HL-60 (cell line): ENCODE measurements at regions not wholly inside any gene's neighbourhood (a gene's known extent, or its start where the extent isn't known, plus 50 kb on each side); places are given as distances from the start of the nearest gene placed in this dataset.

Source experiments
- DNase-seq, 2 experiments: peaks; one replicate each; pipeline ENCODE4 v3.0.0-alpha.2; 2010 to 2020; ENCODE audit warnings: low read depth in 1 of 2, low spot score in 1 of 2
- H3K27ac ChIP-seq: fragments of 250-450 bp; sonication (Bioruptor Pico); replicated peaks from 2 replicates; pipeline ENCODE4 v1.5.1; 2020; ENCODE audit warnings: mild to moderate bottlenecking, moderate library complexity
- H3K27me3 ChIP-seq: fragments of 250-450 bp; sonication (Bioruptor Pico); 2 replicates; pipeline ENCODE4 v1.5.1; 2021; ENCODE audit warnings: mild to moderate bottlenecking, moderate library complexity; ENCODE audit not compliant: insufficient read depth, poor library complexity, severe bottlenecking
- H3K4me3 ChIP-seq: replicated peaks from 2 replicates; pipeline ENCODE4 v1.5.1; 2011; ENCODE audit warnings: mild to moderate bottlenecking, control low read depth, low read length; ENCODE audit not compliant: insufficient read depth
- GABPA ChIP-seq: IDR thresholded peaks from 2 replicates; pipeline ENCODE4 v1.6.1; 2012; ENCODE audit warnings: low read depth
- POLR2AphosphoS5 ChIP-seq: IDR thresholded peaks from 2 replicates; pipeline ENCODE4 v1.6.1; 2012; ENCODE audit warnings: low read depth
- SPI1 ChIP-seq: IDR thresholded peaks from 2 replicates; pipeline ENCODE4 v1.6.1; 2012; ENCODE audit warnings: low read depth, mild to moderate bottlenecking, borderline replicate concordance
- TF ChIP-seq, protein P1 (sequence below): IDR thresholded peaks from 2 replicates; pipeline ENCODE4 v1.6.1; 2012; ENCODE audit warnings: low read depth; ENCODE audit not compliant: insufficient replicate concordance
- TF ChIP-seq, protein P2 (sequence below): IDR thresholded peaks from one replicate; pipeline ENCODE4 v1.5.1; 2011; ENCODE audit warnings: low read length, control low read depth, inconsistent platforms; ENCODE audit not compliant: insufficient read depth

DNA sequence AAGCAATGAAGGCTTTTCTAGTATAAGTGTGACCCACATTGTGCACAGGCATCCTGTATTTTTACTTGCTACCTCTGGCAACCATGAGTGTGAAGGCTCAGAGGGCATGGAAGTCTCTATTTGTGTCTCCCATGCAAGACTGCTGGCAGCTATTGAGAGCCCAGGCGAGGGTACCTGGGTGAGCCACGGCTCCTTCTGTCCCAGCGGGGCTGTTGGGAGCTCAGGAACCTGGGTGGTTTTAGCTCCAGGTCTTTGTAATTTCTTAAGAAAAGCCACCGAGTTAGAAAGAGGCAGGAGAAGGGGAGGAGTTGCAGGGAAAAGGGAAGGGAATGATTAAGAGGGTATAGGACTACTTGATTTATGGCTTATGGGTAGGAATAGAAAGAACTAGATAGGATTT lies 190.4 kb upstream of the SOX1 start:
- DNase-seq, result no peak
- no peaks in the 10 kb centered on the region for H3K27me3 ChIP-seq
- no peak for TF ChIP-seq POLR2AphosphoS5
- no peak overlapping the region for H3K27ac ChIP-seq
- no peak overlapping the region for H3K4me3 ChIP-seq

DNA sequence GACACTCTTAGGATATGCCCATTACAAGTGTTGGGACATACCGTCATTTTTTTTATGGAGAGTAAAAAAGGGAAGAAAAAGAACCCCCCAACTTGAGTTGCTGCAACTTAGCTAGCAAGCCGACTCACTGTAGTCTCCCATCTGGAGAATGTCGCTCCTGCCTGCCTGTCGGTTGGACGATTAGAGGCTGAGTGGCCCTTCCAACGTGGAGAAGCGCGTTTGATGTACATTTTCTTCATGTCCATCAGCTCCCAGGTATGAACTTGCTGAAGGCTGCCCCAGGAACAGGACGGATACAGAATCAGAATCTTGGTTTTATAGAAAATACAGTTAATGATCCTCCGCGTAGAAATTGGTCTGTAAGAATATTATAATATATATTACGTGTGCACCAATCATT lies 189.0 kb upstream of the SOX1 start:
- Histone ChIP-seq H3K4me3 (no peak overlapping the region), H3K27me3 (no peaks in the 10 kb centered on the region), H3K27ac (no peak overlapping the region)
- TF ChIP-seq GABPA (no peak), SPI1 (no peak), POLR2AphosphoS5 (no peak)
- TF ChIP-seq, protein P1, sequence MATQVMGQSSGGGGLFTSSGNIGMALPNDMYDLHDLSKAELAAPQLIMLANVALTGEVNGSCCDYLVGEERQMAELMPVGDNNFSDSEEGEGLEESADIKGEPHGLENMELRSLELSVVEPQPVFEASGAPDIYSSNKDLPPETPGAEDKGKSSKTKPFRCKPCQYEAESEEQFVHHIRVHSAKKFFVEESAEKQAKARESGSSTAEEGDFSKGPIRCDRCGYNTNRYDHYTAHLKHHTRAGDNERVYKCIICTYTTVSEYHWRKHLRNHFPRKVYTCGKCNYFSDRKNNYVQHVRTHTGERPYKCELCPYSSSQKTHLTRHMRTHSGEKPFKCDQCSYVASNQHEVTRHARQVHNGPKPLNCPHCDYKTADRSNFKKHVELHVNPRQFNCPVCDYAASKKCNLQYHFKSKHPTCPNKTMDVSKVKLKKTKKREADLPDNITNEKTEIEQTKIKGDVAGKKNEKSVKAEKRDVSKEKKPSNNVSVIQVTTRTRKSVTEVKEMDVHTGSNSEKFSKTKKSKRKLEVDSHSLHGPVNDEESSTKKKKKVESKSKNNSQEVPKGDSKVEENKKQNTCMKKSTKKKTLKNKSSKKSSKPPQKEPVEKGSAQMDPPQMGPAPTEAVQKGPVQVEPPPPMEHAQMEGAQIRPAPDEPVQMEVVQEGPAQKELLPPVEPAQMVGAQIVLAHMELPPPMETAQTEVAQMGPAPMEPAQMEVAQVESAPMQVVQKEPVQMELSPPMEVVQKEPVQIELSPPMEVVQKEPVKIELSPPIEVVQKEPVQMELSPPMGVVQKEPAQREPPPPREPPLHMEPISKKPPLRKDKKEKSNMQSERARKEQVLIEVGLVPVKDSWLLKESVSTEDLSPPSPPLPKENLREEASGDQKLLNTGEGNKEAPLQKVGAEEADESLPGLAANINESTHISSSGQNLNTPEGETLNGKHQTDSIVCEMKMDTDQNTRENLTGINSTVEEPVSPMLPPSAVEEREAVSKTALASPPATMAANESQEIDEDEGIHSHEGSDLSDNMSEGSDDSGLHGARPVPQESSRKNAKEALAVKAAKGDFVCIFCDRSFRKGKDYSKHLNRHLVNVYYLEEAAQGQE, result no peak
- TF ChIP-seq, protein P2, sequence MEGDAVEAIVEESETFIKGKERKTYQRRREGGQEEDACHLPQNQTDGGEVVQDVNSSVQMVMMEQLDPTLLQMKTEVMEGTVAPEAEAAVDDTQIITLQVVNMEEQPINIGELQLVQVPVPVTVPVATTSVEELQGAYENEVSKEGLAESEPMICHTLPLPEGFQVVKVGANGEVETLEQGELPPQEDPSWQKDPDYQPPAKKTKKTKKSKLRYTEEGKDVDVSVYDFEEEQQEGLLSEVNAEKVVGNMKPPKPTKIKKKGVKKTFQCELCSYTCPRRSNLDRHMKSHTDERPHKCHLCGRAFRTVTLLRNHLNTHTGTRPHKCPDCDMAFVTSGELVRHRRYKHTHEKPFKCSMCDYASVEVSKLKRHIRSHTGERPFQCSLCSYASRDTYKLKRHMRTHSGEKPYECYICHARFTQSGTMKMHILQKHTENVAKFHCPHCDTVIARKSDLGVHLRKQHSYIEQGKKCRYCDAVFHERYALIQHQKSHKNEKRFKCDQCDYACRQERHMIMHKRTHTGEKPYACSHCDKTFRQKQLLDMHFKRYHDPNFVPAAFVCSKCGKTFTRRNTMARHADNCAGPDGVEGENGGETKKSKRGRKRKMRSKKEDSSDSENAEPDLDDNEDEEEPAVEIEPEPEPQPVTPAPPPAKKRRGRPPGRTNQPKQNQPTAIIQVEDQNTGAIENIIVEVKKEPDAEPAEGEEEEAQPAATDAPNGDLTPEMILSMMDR, result no peak
- no peak for DNase-seq

DNA sequence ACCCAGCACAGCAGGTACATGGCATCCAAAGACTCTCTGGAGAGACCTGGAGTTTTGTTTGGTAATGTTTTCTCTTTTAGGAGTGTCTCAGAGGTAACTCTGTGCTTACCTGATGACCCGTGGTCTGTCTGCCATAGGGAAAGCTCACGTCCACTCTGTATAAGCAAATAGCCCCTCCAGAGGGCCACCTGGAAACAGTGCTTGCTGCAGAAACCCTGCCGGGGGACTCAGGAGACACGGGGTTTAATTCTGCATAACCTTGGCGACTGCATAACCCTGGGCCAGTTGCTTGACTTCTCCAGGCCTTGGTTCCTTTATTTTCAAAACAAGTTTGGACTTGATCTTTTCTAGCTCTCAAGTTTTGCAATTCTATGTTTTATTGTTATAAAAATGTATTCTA lies 187.2 kb upstream of the SOX1 start:
- Histone ChIP-seq H3K27ac (no peak overlapping the region), H3K4me3 (no peak overlapping the region), H3K27me3 (no peaks in the 10 kb centered on the region)
- TF ChIP-seq POLR2AphosphoS5, result no peak
- TF ChIP-seq, protein P2, result no peak
- TF ChIP-seq, protein P1, result no peak
- no peak for TF ChIP-seq SPI1
- no peak for TF ChIP-seq GABPA
- no peak for DNase-seq

DNA sequence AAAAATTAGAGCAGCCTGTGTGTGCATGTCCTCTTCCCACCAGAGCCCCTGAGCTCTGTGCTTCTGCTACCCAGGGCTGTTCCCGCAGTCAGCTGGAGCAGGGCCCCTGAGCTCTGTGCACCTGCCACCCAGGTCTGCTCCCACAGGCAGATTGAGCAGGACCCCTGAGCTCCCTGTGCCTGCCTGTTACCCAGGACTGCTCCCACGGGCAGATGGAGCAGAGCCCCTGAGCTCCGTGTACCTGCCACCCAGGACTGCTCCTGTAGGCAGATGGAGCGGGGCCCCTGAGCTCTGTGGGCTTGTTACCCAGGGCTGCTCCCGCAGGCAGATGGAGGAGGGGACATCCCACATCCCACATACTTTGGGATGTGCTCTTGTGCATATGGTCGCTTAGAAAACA lies 186.8 kb upstream of the SOX1 start:
- TF ChIP-seq, protein P2, result no peak
- TF ChIP-seq SPI1, result no peak
- TF ChIP-seq GABPA, result no peak
- TF ChIP-seq, protein P1, result no peak
- TF ChIP-seq POLR2AphosphoS5, result no peak
- Histone ChIP-seq H3K27me3 (no peaks in the 10 kb centered on the region), H3K4me3 (no peak overlapping the region), H3K27ac (no peak overlapping the region)
- DNase-seq, result no peak
